HG03521 (cell line): ENCODE measurements at regions not wholly inside any gene's neighbourhood (a gene's known extent, or its start where the extent isn't known, plus 50 kb on each side); places are given as distances from the start of the nearest gene placed in this dataset.
A peak's percentile ranks its signal among the peaks of the same experiment; 100 is the strongest.
"Not testable (repeated sequence)": the region's sequence is repeated elsewhere in the genome, so short reads cannot be mapped to it uniquely, and the experiment has no call there.

Experiments
- ATAC-seq: cut with Tn5 transposase; IDR thresholded peaks from one replicate; pipeline ENCODE4 v1.9.1; 2021; ENCODE audit warnings: mild to moderate bottlenecking, moderate library complexity; ENCODE audit not compliant: unreplicated experiment

GRCh38 chr6:60797831-60798230 lies 1488.2 kb downstream of the KHDRBS2 start:
- not testable (repeated sequence) for ATAC-seq

GRCh38 chr6:60789601-60790000 lies 1496.4 kb downstream of the KHDRBS2 start:
- not testable (repeated sequence) for ATAC-seq

- not testable (repeated sequence) for ATAC-seq
Observed at GRCh38 chr6:60782698-60783464, 1503.1 kb downstream of the KHDRBS2 start.

GRCh38 chr6:60779591-60779990 lies 1506.4 kb downstream of the KHDRBS2 start:
- ATAC-seq = not testable (repeated sequence)

- ATAC-seq = not testable (repeated sequence)
Observed at GRCh38 chr6:60767791-60768499, 1518.1 kb downstream of the KHDRBS2 start.

- ATAC-seq = not testable (repeated sequence)
Observed at GRCh38 chr6:60765331-60765730, 1520.7 kb downstream of the KHDRBS2 start.

- ATAC-seq = not testable (repeated sequence)
Observed at GRCh38 chr6:60763464-60764080, 1522.5 kb downstream of the KHDRBS2 start.

GRCh38 chr6:60760928-60761327 lies 1525.1 kb downstream of the KHDRBS2 start:
- ATAC-seq = not testable (repeated sequence)

- ATAC-seq = not testable (repeated sequence)
Observed at GRCh38 chr6:60759149-60759825, 1526.7 kb downstream of the KHDRBS2 start.

GRCh38 chr6:60758725-60759124 lies 1527.3 kb downstream of the KHDRBS2 start:
- not testable (repeated sequence) for ATAC-seq

- ATAC-seq = no peak
Observed at GRCh38 chr6:60754879-60755278, 1531.1 kb downstream of the KHDRBS2 start.

- ATAC-seq = not testable (repeated sequence)
Observed at GRCh38 chr6:60750353-60751081, 1535.5 kb downstream of the KHDRBS2 start.

- not testable (repeated sequence) for ATAC-seq
Observed at GRCh38 chr6:60747765-60748556, 1538.1 kb downstream of the KHDRBS2 start.

- peak; percentile 67 for ATAC-seq
Observed at GRCh38 chr6:60737764-60738425, 1548.1 kb downstream of the KHDRBS2 start.

- ATAC-seq = not testable (repeated sequence)
Observed at GRCh38 chr6:60737315-60737714, 1548.7 kb downstream of the KHDRBS2 start.

- ATAC-seq = not testable (repeated sequence)
Observed at GRCh38 chr6:60723935-60724334, 1562.1 kb downstream of the KHDRBS2 start.

GRCh38 chr6:60695232-60695631 lies 1590.8 kb downstream of the KHDRBS2 start:
- no peak for ATAC-seq

GRCh38 chr6:60687085-60687484 lies 1598.9 kb downstream of the KHDRBS2 start:
- ATAC-seq = no peak

- ATAC-seq = no peak
Observed at GRCh38 chr6:60681806-60682205, 1604.2 kb downstream of the KHDRBS2 start.
